Uterus (tissue), 2 donors: ENCODE measurements at regions not wholly inside any gene's neighbourhood (a gene's known extent, or its start where the extent isn't known, plus 50 kb on each side); places are given as distances from the start of the nearest gene placed in this dataset.

Source experiments
- POLR2A ChIP-seq, 2 donors: fragments of 450-650 bp; IDR thresholded peaks; one replicate each; pipeline ENCODE4 v1.6.1; 2016; ENCODE audit warnings: antibody characterized with exemption in 2 of 2, mild to moderate bottlenecking in 1 of 2, moderate library complexity in 1 of 2
- TF ChIP-seq, protein P1 (sequence below), 4 experiments: fragments of 200-600 bp in 2 of 4; fragments of 450-650 bp in 2 of 4; sonication (generic) in 2 of 4; IDR thresholded peaks; one replicate each; pipeline ENCODE4 v1.5.1; 2016 to 2019; ENCODE audit warnings: antibody characterized with exemption in 4 of 4, mild to moderate bottlenecking in 2 of 4, moderate library complexity in 1 of 4

DNA sequence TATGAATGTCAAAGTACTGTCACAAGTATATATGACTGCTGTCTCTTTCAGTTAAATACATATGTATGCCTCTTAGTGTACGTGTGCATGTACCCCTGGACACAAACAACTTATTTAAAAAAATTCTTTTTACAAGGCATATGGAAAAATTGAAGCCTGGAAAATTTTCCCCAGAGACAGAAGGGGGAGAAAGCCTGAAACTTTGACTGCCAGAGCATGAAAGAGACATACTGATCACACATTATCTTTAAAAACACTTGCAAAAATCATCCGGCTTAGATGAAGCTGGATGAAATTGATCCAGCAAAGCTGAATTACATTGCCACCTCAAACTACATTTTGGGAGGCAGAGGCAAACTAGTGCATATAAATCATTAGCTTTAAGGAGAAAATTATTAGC lies 88.0 kb upstream of the NFIB start:
- TF ChIP-seq, protein P1, sequence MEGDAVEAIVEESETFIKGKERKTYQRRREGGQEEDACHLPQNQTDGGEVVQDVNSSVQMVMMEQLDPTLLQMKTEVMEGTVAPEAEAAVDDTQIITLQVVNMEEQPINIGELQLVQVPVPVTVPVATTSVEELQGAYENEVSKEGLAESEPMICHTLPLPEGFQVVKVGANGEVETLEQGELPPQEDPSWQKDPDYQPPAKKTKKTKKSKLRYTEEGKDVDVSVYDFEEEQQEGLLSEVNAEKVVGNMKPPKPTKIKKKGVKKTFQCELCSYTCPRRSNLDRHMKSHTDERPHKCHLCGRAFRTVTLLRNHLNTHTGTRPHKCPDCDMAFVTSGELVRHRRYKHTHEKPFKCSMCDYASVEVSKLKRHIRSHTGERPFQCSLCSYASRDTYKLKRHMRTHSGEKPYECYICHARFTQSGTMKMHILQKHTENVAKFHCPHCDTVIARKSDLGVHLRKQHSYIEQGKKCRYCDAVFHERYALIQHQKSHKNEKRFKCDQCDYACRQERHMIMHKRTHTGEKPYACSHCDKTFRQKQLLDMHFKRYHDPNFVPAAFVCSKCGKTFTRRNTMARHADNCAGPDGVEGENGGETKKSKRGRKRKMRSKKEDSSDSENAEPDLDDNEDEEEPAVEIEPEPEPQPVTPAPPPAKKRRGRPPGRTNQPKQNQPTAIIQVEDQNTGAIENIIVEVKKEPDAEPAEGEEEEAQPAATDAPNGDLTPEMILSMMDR (IDR thresholded peaks at IDR 0.05) = no peak
- no peak for TF ChIP-seq POLR2A (IDR thresholded peaks at IDR 0.05)
